IMR-90 (cell line): ENCODE measurements at regions not wholly inside any gene's neighbourhood (a gene's known extent, or its start where the extent isn't known, plus 50 kb on each side); places are given as distances from the start of the nearest gene placed in this dataset.

Experiments
- ATAC-seq: fragments of 200-7000 bp; cut with Tn5 transposase; 2 replicates; pipeline ENCODE4 v1.9.1; 2020; ENCODE audit warnings: low read depth, mild to moderate bottlenecking, moderate library complexity
- BruUV-seq: library from RNA; stranded (reverse); fragments of 400-500 nt; replicated peaks from 2 replicates; lab custom pipeline; 2021; lab: Mats Ljungman, UMichigan
- CTCF ChIA-PET: fragments of 300-600 bp; formaldehyde crosslinking; extraction: SDS; loops from one replicate; lab custom pipeline; 2021; ENCODE audit warnings: antibody characterized with exemption; lab: Yijun Ruan, JAX
- POLR2A ChIA-PET: fragments of 300-600 bp; sonication (Branson Sonifier 250); formaldehyde crosslinking; loops from one replicate; lab custom pipeline; 2022; ENCODE audit warnings: antibody characterized with exemption; ENCODE audit not compliant: unreplicated experiment; lab: Charles Lee
- DNase-seq: peaks from one replicate; pipeline ENCODE4 v3.0.0; 2013
- H2AFZ ChIP-seq: replicated peaks from 2 replicates; pipeline ENCODE3; 2013; ENCODE audit warnings: low read length, mild to moderate bottlenecking; ENCODE audit not compliant: poor library complexity
- H2AK5ac ChIP-seq: 2 replicates; pipeline ENCODE4 v1.6.1; 2013; ENCODE audit warnings: low read depth, low read length, inconsistent platforms
- H2AK9ac ChIP-seq: replicated peaks from 2 replicates; pipeline ENCODE3; 2013; ENCODE audit warnings: mild to moderate bottlenecking, low read depth, low read length, moderate library complexity; ENCODE audit not compliant: poor library complexity
- H2BK120ac ChIP-seq: 2 replicates; pipeline ENCODE4 v1.6.1; 2013; ENCODE audit warnings: low read depth, low read length, inconsistent platforms
- H2BK15ac ChIP-seq: 3 replicates; pipeline ENCODE4 v1.6.1; 2013; ENCODE audit warnings: low read depth, low read length, inconsistent platforms
- H2BK20ac ChIP-seq: 2 replicates; pipeline ENCODE4 v1.6.1; 2013; ENCODE audit warnings: low read depth, mild to moderate bottlenecking, inconsistent platforms, low read length, moderate library complexity
- H2BK5ac ChIP-seq: 2 replicates; pipeline ENCODE4 v1.6.1; 2013; ENCODE audit warnings: mild to moderate bottlenecking, low read depth, low read length, inconsistent platforms; ENCODE audit not compliant: poor library complexity, severe bottlenecking
- H3K14ac ChIP-seq: replicated peaks from 2 replicates; pipeline ENCODE4 v1.6.1; 2013; ENCODE audit warnings: low read depth, low read length, inconsistent platforms
- H3K18ac ChIP-seq: 2 replicates; pipeline ENCODE4 v1.6.1; 2013; ENCODE audit warnings: low read depth, low read length, control low read depth
- H3K23ac ChIP-seq: 2 replicates; pipeline ENCODE4 v1.6.1; 2013; ENCODE audit warnings: low read depth, low read length, inconsistent platforms
- H3K27ac ChIP-seq: 2 replicates; pipeline ENCODE4 v1.5.1; 2013; ENCODE audit warnings: mild to moderate bottlenecking, control low read depth, low read length; ENCODE audit not compliant: insufficient read depth
- H3K27me3 ChIP-seq: 2 replicates; pipeline ENCODE4 v1.6.1; 2013; ENCODE audit warnings: low read length; ENCODE audit not compliant: control insufficient read depth, insufficient read depth
- H3K36me3 ChIP-seq: 2 replicates; pipeline ENCODE4 v1.6.1; 2013; ENCODE audit warnings: low read length, mixed read lengths; ENCODE audit not compliant: control insufficient read depth, insufficient read depth
- H3K4ac ChIP-seq: 2 replicates; pipeline ENCODE4 v1.6.1; 2013; ENCODE audit warnings: low read depth, low read length, inconsistent platforms
- H3K4me1 ChIP-seq: 2 replicates; pipeline ENCODE4 v1.6.1; 2013; ENCODE audit warnings: low read length, mixed read lengths; ENCODE audit not compliant: control insufficient read depth, insufficient read depth
- H3K4me2 ChIP-seq: 2 replicates; pipeline ENCODE4 v1.6.1; 2013; ENCODE audit warnings: low read depth, mild to moderate bottlenecking, control low read depth, low read length, moderate library complexity
- H3K4me3 ChIP-seq: 2 replicates; pipeline ENCODE4 v1.5.1; 2013; ENCODE audit warnings: low read depth, mild to moderate bottlenecking, control low read depth, low read length, moderate library complexity; ENCODE audit not compliant: insufficient read depth
- H3K56ac ChIP-seq: 2 replicates; pipeline ENCODE4 v1.6.1; 2013; ENCODE audit warnings: low read length, inconsistent platforms; ENCODE audit not compliant: insufficient read depth; ENCODE audit errors: extremely low read depth
- H3K79me1 ChIP-seq, 2 experiments: 2 replicates each; pipeline ENCODE4 v1.6.1; 2013; ENCODE audit warnings: low read length in 2 of 2, inconsistent platforms in 1 of 2, low read depth in 1 of 2
- H3K9ac ChIP-seq: 2 replicates; pipeline ENCODE4 v1.6.1; 2013; ENCODE audit warnings: low read depth, low read length, control low read depth
- H3K9me1 ChIP-seq: 2 replicates; pipeline ENCODE4 v1.6.1; 2013; ENCODE audit warnings: low read length, inconsistent platforms; ENCODE audit not compliant: insufficient read depth
- H3K9me3 ChIP-seq: 2 replicates; pipeline ENCODE4 v1.6.1; 2013; ENCODE audit warnings: low read length; ENCODE audit not compliant: control insufficient read depth, insufficient read depth
- H4K20me1 ChIP-seq: 2 replicates; pipeline ENCODE4 v1.6.1; 2013; ENCODE audit warnings: low read length, inconsistent platforms; ENCODE audit not compliant: insufficient read depth
- H4K5ac ChIP-seq: 2 replicates; pipeline ENCODE4 v1.6.1; 2013; ENCODE audit warnings: mild to moderate bottlenecking, low read depth, low read length, control low read depth
- H4K8ac ChIP-seq, 2 experiments: 2 replicates each; pipeline ENCODE4 v1.6.1; 2013; ENCODE audit warnings: low read depth in 2 of 2, low read length in 2 of 2, control low read depth in 1 of 2, inconsistent platforms in 1 of 2
- H4K91ac ChIP-seq: 2 replicates; pipeline ENCODE4 v1.6.1; 2013; ENCODE audit warnings: low read depth, low read length, inconsistent platforms; ENCODE audit not compliant: insufficient read depth
- CEBPB ChIP-seq: IDR thresholded peaks from 2 replicates; pipeline ENCODE4 v1.6.1; 2012; ENCODE audit warnings: low read depth, low read length, improper control_type of control experiment
- CHD1 ChIP-seq: IDR thresholded peaks from 2 replicates; pipeline ENCODE4 v1.6.1; 2012; ENCODE audit warnings: low read depth, low read length, improper control_type of control experiment
- CTCF ChIP-seq: conservative IDR thresholded peaks from 2 replicates; pipeline ENCODE4 v1.5.1; 2012; ENCODE audit warnings: mild to moderate bottlenecking, low read depth, low read length, improper control_type of control experiment
- ELK1 ChIP-seq: fragments of 150-350 bp; IDR thresholded peaks from 2 replicates; pipeline ENCODE4 v1.6.1; 2016; ENCODE audit warnings: low read depth, mild to moderate bottlenecking, low read length, moderate library complexity, borderline replicate concordance
- MAZ ChIP-seq: IDR thresholded peaks from 2 replicates; pipeline ENCODE4 v1.6.1; 2012; ENCODE audit warnings: low read depth, mild to moderate bottlenecking, low read length, improper control_type of control experiment, moderate library complexity, borderline replicate concordance
- MXI1 ChIP-seq: IDR thresholded peaks from 2 replicates; pipeline ENCODE4 v1.6.1; 2012; ENCODE audit warnings: low read depth, mild to moderate bottlenecking, low read length, moderate library complexity, borderline replicate concordance
- NFE2L2 ChIP-seq: fragments of 150-350 bp; IDR thresholded peaks from 2 replicates; pipeline ENCODE4 v1.6.1; 2016; ENCODE audit warnings: low read depth, mild to moderate bottlenecking, low read length
- RCOR1 ChIP-seq: IDR thresholded peaks from 2 replicates; pipeline ENCODE4 v1.6.1; 2012; ENCODE audit warnings: mild to moderate bottlenecking, low read length, improper control_type of control experiment; ENCODE audit not compliant: insufficient replicate concordance
- RFX5 ChIP-seq: IDR thresholded peaks from 2 replicates; pipeline ENCODE4 v1.8.0; 2012; ENCODE audit warnings: low read depth, mild to moderate bottlenecking, low read length, moderate library complexity
- SMC3 ChIP-seq: fragments of 150-350 bp; IDR thresholded peaks from 2 replicates; pipeline ENCODE4 v1.6.1; 2016; ENCODE audit warnings: low read depth, mild to moderate bottlenecking, antibody characterized with exemption, low read length, moderate library complexity
- USF2 ChIP-seq: fragments of 150-350 bp; IDR thresholded peaks from 2 replicates; pipeline ENCODE4 v1.6.1; 2017; ENCODE audit warnings: mild to moderate bottlenecking, antibody characterized with exemption, low read length, low read depth
- WGBS, 2 experiments: methylation state at CpG; one replicate each; pipeline versions ENCODE4 v1.1.5 to v1.1.7; 2013; ENCODE audit warnings: missing lambda C conversion rate in 2 of 2; ENCODE audit not compliant: insufficient read length in 1 of 2; ENCODE audit errors: extremely low coverage in 2 of 2; 5-methylcytosine and 5-hydroxymethylcytosine counted together
- dilution Hi-C: fragments of 300-500 bp; cut with HindIII; formaldehyde crosslinking; loops from one replicate; pipeline ENCODE4 v1.14.3; 2018; ENCODE audit warnings: low sequenced_read_pairs; ENCODE audit not compliant: unreplicated experiment
- in situ Hi-C: fragments of 300-500 bp; cut with MboI; formaldehyde crosslinking; loops from 3 replicates; pipeline ENCODE4 v1.14.3; 2019; ENCODE audit warnings: low sequenced_read_pairs, inconsistent platforms, mixed read lengths
- intact Hi-C: fragments of 100-400 bp; cut with micrococcal nuclease; formaldehyde crosslinking; loops from 2 replicates; pipeline ENCODE4 v1.10.0; 2022

- no peak overlapping the region for H3K23ac ChIP-seq
- H3K4me2 ChIP-seq, result no peak overlapping the region
- H3K9me1 ChIP-seq, result no peaks in the 10 kb centered on the region
- peaks cover 3% of the 10 kb centered on the region; the same call in 1 of the 2 replicates for H3K9me3 ChIP-seq
- intact Hi-C loops (no loop called here), dilution Hi-C loops (no loop called here), in situ Hi-C loops (no loop called here)
- H3K36me3 ChIP-seq, result no peaks in the 10 kb centered on the region
- ATAC-seq, result no peak
- no peak overlapping the region for H3K4ac ChIP-seq
- H2BK20ac ChIP-seq, result no peak overlapping the region
- H3K27ac ChIP-seq, result no peak overlapping the region
- no peak overlapping the region for H2BK15ac ChIP-seq
- TF ChIP-seq MXI1, result no peak
- TF ChIP-seq MAZ, result no peak
- TF ChIP-seq SMC3, result no peak
- TF ChIP-seq CHD1, result no peak
- no peak for TF ChIP-seq CEBPB
- TF ChIP-seq RFX5, result no peak
- TF ChIP-seq ELK1, result no peak
- no peak for TF ChIP-seq NFE2L2
- no peak for TF ChIP-seq RCOR1
- no peak for TF ChIP-seq CTCF
- no peak for TF ChIP-seq USF2
- DNase-seq, result no peak
- no peak overlapping the region for H4K5ac ChIP-seq
- no CpG with 5 or more reads among the region's 5 CpGs for WGBS, 2 experiments
- no peaks in the 10 kb centered on the region for H3K79me1 ChIP-seq
- ChIA-PET CTCF (no interaction called here), POLR2A (no interaction called here)
- H3K9ac ChIP-seq, result no peak overlapping the region
- no peak overlapping the region for H3K56ac ChIP-seq
- no peak overlapping the region for H3K18ac ChIP-seq
- H2AFZ ChIP-seq, result no peak overlapping the region
- no peak overlapping the region for H2BK5ac ChIP-seq
- H3K4me3 ChIP-seq, result no peak overlapping the region
- H4K91ac ChIP-seq, result no peak overlapping the region
- H3K4me1 ChIP-seq, result no peaks in the 10 kb centered on the region
- no TSS peak for BruUV-seq
- H3K14ac ChIP-seq, result no peak overlapping the region
- no peak overlapping the region for H2AK9ac ChIP-seq
- H2AK5ac ChIP-seq, result no peak overlapping the region
- H4K8ac ChIP-seq, result no peak overlapping the region
- no peak overlapping the region for H2BK120ac ChIP-seq
- H4K20me1 ChIP-seq, result no peaks in the 10 kb centered on the region
- no peaks in the 10 kb centered on the region for H3K27me3 ChIP-seq
Observed at GRCh38 chr1:60461925-60462595, 388.5 kb upstream of the C1orf87 start.
